Osteocyte (in vitro differentiated cells): ENCODE measurements at regions not wholly inside any gene's neighbourhood (a gene's known extent, or its start where the extent isn't known, plus 50 kb on each side); places are given as distances from the start of the nearest gene placed in this dataset.

Experiments used
- DNase-seq: peaks from one replicate; pipeline ENCODE4 v3.0.0; 2021; ENCODE audit warnings: mixed read lengths; ENCODE audit not compliant: unreplicated experiment; ENCODE audit errors: extremely low spot score
- H3K27ac Mint-ChIP-seq: one replicate; pipeline ENCODE4 v1.8.0; 2021; ENCODE audit warnings: mild to moderate bottlenecking, mixed read lengths; ENCODE audit not compliant: unreplicated experiment
- H3K27me3 Mint-ChIP-seq: one replicate; pipeline ENCODE4 v1.8.0; 2021; ENCODE audit warnings: mixed read lengths; ENCODE audit not compliant: unreplicated experiment
- H3K36me3 Mint-ChIP-seq: one replicate; pipeline ENCODE4 v1.8.0; 2021; ENCODE audit warnings: mixed read lengths; ENCODE audit not compliant: unreplicated experiment
- H3K4me1 Mint-ChIP-seq: one replicate; pipeline ENCODE4 v1.8.0; 2021; ENCODE audit warnings: mixed read lengths; ENCODE audit not compliant: unreplicated experiment
- H3K4me3 Mint-ChIP-seq: one replicate; pipeline ENCODE4 v1.8.0; 2021; ENCODE audit warnings: mild to moderate bottlenecking, moderate library complexity, mixed read lengths; ENCODE audit not compliant: unreplicated experiment
- H3K9me3 Mint-ChIP-seq: one replicate; pipeline ENCODE4 v1.8.0; 2021; ENCODE audit warnings: mixed read lengths; ENCODE audit not compliant: unreplicated experiment
- TF ChIP-seq, protein P1 (sequence below): fragments of 200-600 bp; sonication (generic); IDR thresholded peaks from 2 replicates; pipeline ENCODE4 v1.5.0; 2021; ENCODE audit warnings: antibody characterized with exemption, mild to moderate bottlenecking, moderate library complexity

DNA sequence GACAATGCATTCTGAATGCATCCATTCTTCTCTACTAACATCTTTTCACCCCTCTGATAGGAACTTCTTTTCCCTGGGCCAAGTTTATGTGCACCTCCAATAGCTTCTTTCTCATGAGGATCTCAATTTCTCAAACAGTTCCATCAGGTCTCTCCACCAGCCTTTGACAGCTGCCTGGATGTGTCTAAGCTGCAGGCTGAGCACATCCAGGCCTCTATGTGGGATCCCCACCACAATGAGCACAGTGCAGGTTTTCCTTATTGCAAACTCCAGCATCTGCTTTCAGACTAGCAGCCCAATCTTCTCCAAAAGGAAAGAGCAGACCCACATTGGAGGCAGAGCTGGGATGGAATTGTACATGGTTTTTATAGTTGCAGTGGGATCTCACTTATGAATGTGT lies 145.3 kb upstream of the TBX20 start:
- Mint-ChIP-seq H3K4me3 (no peak overlapping the region), H3K4me1 (no peaks in the 10 kb centered on the region), H3K27me3 (no peaks in the 10 kb centered on the region), H3K27ac (no peak overlapping the region), H3K9me3 (no peaks in the 10 kb centered on the region), H3K36me3 (no peaks in the 10 kb centered on the region)
- TF ChIP-seq, protein P1, sequence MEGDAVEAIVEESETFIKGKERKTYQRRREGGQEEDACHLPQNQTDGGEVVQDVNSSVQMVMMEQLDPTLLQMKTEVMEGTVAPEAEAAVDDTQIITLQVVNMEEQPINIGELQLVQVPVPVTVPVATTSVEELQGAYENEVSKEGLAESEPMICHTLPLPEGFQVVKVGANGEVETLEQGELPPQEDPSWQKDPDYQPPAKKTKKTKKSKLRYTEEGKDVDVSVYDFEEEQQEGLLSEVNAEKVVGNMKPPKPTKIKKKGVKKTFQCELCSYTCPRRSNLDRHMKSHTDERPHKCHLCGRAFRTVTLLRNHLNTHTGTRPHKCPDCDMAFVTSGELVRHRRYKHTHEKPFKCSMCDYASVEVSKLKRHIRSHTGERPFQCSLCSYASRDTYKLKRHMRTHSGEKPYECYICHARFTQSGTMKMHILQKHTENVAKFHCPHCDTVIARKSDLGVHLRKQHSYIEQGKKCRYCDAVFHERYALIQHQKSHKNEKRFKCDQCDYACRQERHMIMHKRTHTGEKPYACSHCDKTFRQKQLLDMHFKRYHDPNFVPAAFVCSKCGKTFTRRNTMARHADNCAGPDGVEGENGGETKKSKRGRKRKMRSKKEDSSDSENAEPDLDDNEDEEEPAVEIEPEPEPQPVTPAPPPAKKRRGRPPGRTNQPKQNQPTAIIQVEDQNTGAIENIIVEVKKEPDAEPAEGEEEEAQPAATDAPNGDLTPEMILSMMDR: no peak
- no peak for DNase-seq

DNA sequence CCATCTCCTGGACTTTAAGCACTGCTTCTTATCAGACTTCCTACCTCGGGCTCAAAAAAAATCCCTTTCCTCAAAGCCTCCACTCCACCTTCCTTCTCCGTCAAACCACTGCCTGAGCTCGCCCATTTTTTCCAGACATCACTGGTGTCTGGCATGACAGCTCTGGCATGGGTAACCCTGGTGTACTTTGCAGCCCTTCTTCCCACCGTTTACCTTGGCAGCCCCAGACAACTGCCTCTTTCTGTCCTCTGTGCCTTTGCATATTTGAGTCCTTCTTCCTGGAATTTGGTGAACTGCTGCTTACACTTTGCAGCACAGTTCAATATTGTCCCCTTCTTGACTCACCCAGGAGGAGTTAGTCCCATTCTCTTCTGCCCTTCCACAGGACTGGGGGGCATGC lies 144.6 kb upstream of the TBX20 start:
- Mint-ChIP-seq H3K4me3 (no peak overlapping the region), H3K36me3 (no peaks in the 10 kb centered on the region), H3K27me3 (no peaks in the 10 kb centered on the region), H3K4me1 (no peaks in the 10 kb centered on the region), H3K27ac (no peak overlapping the region), H3K9me3 (no peaks in the 10 kb centered on the region)
- TF ChIP-seq, protein P1: no peak
- no peak for DNase-seq

DNA sequence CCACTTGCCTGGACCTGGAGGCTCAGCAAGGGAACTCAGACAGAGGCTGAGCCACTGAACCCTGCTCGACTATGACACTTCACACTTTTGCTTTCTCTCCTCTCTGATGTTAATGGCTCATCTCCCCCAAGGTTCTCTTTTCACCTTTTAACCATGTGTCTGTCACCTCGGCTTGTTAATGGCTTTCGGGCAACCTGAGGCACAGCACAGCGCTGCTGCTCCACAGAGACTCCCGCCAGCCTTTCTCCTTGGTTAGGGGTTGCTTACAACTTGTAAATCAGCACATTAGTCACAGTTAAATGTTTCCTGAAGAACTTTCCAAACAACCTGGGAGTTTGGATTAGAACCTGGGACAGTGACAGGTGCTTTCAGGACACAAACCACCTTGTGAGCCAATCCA lies 136.2 kb upstream of the TBX20 start:
- Mint-ChIP-seq H3K4me3 (no peak overlapping the region), H3K36me3 (no peaks in the 10 kb centered on the region), H3K27me3 (no peaks in the 10 kb centered on the region), H3K4me1 (no peaks in the 10 kb centered on the region), H3K27ac (no peak overlapping the region), H3K9me3 (no peaks in the 10 kb centered on the region)
- DNase-seq: no peak
- TF ChIP-seq, protein P1: no peak

DNA sequence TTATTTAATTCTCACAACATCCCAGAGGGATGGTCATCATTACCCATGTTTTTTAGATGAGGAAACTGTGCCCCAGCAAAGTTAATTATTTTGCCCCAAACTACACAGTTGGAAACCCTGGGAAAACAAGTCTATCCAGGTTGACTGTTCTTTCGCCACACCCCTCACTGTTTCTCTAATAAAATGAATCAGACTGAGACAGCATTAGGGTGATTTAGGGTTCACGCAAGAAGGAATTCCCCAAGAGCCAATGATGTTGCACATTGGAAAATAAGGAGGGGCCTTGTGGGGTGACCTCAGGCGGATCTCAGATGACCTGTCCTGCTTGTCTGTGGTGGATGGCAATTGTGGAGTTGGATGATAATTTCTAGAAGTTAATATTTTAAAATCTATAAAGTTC lies 135.7 kb upstream of the TBX20 start:
- H3K9me3 Mint-ChIP-seq: no peaks in the 10 kb centered on the region
- no peaks in the 10 kb centered on the region for H3K36me3 Mint-ChIP-seq
- H3K27me3 Mint-ChIP-seq: no peaks in the 10 kb centered on the region
- no peak for DNase-seq
- H3K4me1 Mint-ChIP-seq: no peaks in the 10 kb centered on the region
- TF ChIP-seq, protein P1: no peak
- H3K4me3 Mint-ChIP-seq: no peak overlapping the region
- H3K27ac Mint-ChIP-seq: no peak overlapping the region

DNA sequence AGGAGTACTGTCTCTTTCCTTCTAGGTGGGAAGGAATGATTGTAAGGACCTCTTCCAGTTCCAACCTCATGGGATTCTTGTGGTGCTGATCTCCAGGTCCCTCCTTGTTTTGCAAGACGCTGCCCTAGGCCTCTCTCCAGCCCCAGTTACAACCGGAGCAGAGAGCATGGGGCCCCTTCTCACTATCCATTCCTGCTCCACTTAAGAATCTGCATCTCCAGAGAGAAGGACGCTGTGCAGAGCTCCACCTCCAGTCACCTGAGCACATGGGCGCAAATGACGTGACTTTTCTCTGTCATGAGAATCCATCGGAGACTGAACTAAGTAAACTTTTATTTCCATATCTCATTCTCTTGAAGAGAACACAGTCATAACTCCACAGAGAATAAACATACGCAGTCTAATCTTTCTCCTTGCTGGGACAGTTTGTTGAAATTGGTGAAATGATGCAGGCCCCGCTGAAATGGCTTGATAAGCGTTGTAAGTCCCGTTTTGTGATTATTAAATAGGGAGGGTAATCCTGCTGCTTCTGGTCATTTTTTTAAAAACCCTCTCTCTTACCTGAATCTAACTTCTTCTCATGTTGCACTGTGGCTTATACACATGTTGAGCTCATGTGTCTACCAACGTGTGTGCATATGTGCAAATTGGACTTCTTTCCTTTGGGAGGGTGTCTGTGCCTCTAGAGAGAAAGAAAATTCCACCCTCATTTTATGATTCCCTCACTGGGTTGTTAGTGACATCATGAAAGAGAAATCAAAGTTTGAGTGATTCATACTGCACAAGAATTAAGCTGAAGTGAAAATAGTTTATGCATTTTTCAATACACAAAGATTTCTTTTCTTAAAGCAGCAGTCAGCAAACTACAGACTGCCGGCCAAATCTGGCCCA lies 133.2 kb upstream of the TBX20 start:
- Mint-ChIP-seq H3K36me3 (no peaks in the 10 kb centered on the region), H3K9me3 (no peaks in the 10 kb centered on the region), H3K4me3 (no peak overlapping the region), H3K27me3 (peaks cover 2% of the 10 kb centered on the region), H3K4me1 (no peaks in the 10 kb centered on the region), H3K27ac (no peak overlapping the region)
- no peak for DNase-seq
- TF ChIP-seq, protein P1: no peak
